GM18873 (cell line): ENCODE measurements at regions not wholly inside any gene's neighbourhood (a gene's known extent, or its start where the extent isn't known, plus 50 kb on each side); places are given as distances from the start of the nearest gene placed in this dataset.

Source experiments
- ATAC-seq: cut with Tn5 transposase; IDR thresholded peaks from one replicate; pipeline ENCODE4 v1.9.1; 2021; ENCODE audit warnings: mild to moderate bottlenecking, moderate library complexity, moderate number of reproducible peaks; ENCODE audit not compliant: unreplicated experiment, low FRiP score

DNA sequence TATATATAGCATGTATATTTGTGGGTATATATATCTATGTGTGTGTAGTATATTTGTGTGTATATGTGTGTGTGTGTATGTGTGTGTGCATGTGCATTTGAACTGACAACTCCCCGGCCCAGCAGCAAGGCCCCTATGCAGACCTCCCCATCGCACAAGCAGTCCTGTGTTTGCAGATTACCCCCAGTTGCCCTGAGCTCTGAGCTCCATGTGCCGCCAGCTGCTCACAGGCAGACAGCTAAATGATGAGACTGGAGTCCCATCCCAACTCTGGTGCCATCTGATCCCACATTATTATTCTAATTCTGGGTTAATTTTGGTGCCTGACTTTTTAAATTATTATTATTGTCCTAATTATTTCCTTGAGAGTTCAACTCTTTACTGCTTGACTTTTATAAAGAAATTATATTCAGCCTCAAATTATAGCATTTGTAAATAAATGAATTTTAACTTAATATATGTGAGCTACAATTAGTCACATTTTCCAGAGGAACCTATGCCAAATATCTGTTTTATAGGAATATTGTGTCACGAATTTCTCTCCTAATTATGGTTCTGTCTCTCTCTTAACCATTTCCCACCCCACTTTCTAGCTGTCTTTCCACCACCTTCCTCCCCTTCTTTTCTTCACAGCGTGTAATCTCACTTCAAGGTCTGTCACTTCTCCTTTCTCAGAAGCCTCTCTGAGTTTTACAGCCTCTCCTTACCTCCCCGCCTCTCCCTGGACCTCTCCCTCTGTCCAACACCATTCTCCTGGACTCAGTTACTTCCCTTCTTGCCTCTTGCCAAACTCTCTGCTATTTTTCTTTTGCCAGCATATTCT is 90.6 kb upstream of the SYNDIG1 start:
- ATAC-seq = no peak

- no peak for ATAC-seq
Observed at GRCh38 chr20:24376311-24377099, 92.9 kb upstream of the SYNDIG1 start.

GRCh38 chr20:24373372-24373771 is 96.1 kb upstream of the SYNDIG1 start:
- no peak for ATAC-seq

DNA sequence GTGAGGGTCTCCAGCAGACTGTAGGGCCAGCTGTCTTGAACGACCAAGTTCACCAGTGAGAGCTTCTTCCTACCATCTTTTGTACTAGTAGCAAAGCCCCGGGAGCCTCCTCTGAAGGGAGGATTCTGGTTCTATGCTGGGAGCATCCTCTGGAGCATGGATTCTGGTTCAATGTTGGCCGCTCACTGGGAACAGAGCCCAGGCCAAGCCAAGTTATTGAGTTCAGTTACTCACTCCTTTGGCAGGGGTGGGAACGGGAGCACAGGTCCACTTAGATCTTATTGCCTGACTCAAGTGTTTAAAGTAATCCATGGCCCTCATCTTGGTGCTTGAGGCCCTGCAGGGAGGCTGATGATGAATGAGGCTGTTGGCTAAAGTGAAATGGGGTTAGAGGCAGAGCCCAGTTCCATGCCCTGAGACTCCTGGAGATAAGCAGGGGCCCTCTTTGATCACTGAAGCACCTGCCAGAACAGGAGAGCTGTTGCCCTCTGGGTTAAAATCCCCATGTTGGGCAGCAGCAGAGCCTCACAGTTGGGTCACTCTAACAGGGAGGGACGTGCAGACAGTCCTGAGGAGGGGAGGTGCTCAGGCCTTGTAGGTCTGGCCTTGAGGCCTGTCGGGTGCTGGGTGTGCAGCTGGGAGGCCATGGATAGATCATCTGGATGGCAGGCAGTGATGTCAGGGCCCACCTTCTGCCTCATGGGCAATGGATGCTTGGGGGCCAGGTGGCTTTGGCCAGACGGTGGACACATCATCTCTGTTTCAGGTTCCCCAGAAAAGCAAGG is 98.3 kb upstream of the SYNDIG1 start:
- ATAC-seq = no peak

DNA sequence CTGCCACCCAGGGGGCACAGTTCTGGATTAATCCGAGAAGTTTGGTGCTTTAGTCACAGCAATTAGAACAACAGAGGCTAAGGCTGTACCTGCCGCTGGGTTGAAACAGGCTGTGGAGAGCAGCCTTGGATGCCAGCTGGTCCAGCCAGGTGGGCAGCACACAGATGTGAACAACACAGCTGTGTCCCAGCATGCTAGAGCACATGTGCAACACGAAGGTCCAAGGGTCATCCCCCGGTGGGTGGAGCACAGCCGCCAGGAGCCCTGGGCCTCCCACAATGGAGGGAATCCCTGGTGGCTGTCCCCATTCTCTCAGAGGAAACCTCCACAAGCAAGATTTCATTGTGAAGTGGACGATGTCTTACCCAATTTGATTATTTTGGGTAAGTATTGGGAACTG is 99.2 kb upstream of the SYNDIG1 start:
- no peak for ATAC-seq

DNA sequence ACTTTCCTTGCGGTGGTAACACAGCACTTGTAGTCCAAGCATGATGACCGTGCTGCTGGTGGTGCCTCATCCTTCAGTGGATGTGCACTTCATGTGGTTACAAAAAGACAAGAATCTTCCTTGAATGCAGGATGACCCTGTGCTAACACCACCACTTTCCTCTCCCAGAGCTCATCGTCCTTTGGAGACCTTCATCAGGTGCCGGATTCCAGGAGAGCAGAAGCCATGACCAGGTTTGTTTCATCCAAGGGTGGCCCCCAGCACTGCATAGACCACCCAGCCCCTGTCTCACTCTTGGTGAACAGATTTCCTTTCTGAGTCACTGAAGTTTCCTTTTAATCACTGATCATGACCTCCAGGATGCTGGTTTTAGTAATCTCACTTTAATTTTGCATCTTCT is 101.2 kb upstream of the SYNDIG1 start:
- ATAC-seq = no peak

DNA sequence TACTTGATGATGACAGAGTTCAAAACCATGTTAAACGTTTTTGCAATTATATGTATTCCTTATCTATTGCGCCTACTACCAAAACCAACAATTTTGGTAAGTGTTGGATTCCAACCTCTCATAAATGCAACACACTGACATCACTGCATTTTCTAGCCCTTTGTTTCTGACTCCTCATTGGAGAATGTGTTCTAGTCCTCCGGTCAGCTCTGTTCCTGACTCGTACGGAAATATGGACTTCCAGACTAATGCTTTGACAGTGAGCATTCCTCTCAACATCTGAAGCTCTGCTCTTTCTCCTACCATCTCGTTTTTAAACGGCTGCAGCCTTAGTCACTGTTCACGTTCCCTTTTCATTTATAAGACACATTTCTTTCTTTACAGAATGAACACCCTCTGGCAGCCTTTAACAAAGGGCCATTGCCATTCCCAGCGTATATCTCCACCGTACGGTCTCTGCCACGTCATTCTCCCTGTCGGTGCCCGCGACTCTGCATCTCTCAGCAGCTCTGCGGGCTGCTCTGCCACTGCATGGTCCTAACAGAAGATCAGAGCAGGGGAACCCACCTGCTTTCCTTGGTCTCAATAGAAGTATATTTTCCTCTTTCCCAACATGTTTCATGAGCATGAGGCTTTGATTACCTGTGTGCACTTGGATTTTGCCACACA is 103.0 kb upstream of the SYNDIG1 start:
- no peak for ATAC-seq

- ATAC-seq = no peak
Observed at GRCh38 chr20:24365670-24366069, 103.8 kb upstream of the SYNDIG1 start.

GRCh38 chr20:24364482-24364881 is 104.9 kb upstream of the SYNDIG1 start:
- ATAC-seq = no peak

DNA sequence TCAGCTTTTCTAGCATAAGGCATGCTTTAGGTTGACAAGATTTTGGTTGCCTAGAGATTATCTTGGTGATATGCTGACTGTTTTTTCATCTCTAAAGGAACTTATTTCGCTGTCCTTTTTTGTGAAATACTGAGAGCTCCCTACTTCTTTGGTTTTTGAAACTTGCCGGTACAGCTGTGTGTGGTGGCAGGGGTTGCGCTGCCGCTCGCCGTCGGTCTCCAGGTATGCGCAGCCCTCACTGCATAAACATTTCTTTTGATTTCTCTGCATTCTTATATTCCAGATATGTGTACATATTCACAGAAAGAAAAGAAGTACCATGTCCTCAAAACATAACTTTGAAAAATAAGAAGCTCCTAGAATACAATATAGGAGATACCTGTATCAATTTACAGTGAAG is 106.4 kb upstream of the SYNDIG1 start:
- no peak for ATAC-seq

DNA sequence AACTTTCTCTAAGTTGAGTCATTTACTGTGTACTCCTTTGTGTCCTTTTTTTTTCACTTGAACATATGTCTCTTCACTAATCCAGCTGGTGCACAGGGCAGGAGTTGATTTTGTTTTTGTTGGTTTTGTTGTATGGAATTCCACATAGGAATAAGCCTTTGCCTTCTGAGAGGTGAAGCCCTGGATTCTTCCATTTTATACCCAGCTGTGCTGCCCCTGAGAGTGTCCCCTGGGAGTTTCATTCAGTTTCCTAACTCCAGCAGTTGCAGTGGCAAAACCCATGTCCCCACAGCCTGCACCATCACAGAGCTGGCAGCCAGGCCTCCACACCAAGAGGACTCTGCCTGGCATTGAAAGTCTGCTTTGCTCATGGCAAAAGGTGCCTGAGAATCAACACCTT is 107.3 kb upstream of the SYNDIG1 start:
- ATAC-seq = no peak

DNA sequence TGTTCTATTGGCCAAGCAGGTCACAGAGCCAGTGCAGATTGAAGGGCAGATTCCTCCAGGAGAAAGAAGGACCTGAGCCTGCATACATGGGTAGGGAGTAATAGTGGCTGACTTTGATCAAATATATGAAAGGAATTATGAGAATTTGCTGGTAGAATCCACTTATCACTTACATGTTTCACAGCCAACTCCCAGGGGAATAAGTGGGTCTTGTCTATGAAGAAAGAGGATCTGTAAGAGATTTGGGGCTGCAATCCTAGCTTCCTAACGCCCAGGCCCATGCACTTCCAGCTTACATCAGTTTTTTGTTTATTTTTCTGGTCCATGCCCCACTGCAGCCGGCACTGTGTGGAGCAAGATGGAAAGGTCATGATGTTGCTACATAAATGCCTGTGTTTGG is 107.9 kb upstream of the SYNDIG1 start:
- ATAC-seq = no peak

DNA sequence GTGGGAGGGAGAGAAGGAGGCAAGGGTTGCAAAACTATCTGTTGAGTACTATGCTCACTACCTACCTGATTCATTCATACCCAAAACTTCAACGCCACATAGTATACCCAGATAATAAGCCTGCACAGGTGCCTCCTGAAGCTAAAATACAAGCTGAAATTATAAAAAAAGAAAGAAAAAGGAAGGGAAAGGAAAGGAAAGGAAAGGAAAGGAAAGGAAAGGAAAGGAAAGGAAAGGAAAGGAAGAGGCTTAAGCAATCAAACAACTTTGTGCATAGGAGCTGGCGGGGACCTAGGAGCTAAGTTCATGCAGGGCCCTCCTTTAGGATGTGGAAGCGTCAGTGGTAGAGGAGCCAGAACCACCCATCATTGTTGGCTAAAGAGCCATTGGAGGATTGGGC is 108.9 kb upstream of the SYNDIG1 start:
- no peak for ATAC-seq

GRCh38 chr20:24359321-24360027 is 110.0 kb upstream of the SYNDIG1 start:
- ATAC-seq = no peak

GRCh38 chr20:24357931-24358330 is 111.5 kb upstream of the SYNDIG1 start:
- no peak for ATAC-seq

DNA sequence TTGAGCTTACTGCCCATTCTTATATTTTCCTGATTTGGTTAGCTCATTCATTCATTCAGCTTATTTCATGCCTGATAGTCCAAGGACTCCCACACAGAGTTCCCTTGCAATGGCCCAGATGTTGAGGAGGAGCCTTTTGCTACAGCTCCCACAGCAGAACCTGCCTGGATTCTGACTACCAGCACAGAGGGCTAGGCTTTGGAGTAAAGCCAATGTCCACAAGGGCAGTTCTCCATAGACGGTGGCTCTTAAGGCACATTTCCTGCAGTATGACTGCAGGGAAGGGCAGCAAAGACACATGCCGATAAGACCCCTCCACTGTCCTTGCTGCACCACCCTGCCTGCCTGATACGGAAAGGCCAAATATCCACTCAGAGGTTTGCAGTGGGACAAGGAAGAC is 112.3 kb upstream of the SYNDIG1 start:
- no peak for ATAC-seq

DNA sequence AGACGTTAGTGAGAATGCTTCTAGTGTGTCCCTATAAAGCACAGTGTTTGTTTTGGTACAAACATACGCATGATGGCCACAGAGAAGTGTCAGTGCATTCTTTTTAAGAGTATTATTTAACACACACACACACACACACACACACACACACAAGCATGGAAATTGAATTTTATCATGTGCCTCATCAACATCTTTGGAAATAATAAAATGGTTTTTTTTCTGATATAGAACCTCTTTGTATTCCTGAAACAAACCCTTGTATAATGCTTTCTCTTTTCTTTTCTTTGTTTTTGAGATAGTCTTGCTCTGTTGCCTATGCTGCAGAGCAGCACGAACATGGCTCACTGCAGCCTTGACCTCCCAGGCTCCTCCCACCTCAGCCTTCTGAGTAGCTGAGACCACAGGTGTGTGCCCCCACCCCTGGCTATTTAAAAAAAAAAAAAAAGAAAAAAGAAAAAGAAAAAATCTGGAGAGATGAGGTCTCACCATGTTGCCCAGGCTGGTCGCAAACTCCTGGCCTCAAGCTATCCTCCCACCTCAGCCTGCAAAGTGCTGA is 116.2 kb upstream of the SYNDIG1 start:
- no peak for ATAC-seq

DNA sequence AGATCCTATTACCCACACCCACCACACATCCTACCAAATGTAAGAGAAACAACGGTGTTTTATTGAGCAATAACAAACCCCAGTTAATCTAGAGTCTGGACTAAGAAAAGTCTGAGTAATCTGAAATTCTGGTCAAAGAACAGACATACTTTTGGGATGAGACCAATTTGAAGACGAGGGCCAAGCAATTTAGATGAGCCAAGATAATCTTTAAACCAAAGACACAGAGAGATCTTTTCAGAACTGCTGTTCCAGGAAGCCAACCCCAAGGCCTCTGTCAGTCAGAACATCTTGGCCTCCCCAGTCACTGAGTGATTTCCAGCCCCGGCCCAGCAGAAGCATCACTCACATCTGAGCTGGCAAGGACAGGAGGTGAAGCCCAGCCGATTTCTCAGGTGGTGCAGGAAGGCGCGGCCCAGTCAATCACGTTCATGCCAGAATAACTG is 118.5 kb upstream of the SYNDIG1 start:
- no peak for ATAC-seq

DNA sequence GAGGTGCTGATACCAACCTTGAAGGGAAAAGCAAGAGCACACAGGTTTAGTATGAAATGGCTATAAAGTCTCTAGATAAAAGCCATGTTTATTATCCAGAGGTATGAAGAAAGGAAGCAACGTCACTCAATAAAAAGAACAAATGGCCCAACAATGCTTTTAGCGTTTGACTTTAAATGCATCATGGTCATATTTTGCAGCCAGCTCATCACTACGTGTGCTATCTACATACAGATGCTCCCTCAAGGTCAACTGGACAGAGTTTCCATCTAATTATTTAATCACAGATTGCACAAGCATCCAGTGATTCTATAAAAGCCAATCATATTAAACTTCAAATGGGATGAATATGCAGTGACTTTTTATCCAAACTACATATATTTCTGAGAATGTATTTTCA is 127.6 kb upstream of the SYNDIG1 start:
- ATAC-seq = no peak

DNA sequence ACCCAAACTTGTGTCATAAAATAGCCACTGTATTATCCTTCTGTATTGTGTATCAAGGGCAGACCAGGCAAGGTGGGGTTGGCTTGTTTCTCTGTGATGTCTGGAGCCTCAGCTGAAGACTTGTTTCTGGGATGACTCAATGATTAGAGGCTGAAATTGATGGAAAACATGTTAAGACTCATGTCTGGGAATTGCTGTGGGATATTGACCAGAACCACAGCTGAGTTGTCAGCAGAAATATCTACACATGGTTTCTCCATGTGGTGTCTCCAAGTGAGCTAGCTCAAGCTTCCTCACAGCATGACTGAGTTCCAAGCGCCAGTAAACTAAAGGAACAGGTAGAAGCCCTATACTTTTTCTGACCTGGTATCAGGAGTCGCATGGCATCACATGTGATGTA is 128.5 kb upstream of the SYNDIG1 start:
- no peak for ATAC-seq
